NCI-H2081 treated with DMSO at 0.1 percent for 48 hours (cell line): ENCODE measurements at regions not wholly inside any gene's neighbourhood (a gene's known extent, or its start where the extent isn't known, plus 50 kb on each side); places are given as distances from the start of the nearest gene placed in this dataset.
"Not testable (repeated sequence)": the region's sequence is repeated elsewhere in the genome, so short reads cannot be mapped to it uniquely, and the experiment has no call there.

Source experiments
- DNase-seq: peaks from one replicate; lab custom pipeline; 2025; lab: John Stamatoyannopoulos, UW

DNA sequence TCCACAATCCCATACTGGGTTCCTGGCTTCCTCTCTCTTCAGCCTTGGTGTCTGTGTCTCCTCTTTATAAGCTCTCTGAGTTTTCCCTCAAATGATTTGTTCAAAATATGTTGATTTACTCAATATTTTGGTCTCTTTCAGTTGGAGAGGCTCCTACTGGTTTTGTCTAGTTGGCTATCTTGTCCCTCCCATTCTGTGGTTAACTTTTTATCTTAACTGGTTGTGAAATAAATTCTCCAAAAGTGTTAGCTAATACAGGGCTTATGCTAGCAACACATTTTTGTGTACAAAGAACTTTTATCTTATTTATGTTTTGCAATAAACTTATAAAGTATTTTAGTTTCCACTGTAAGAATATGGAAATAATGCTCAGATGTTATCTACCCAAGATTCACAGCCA is 200.9 kb downstream of the AASDHPPT start:
- DNase-seq = no peak

DNA sequence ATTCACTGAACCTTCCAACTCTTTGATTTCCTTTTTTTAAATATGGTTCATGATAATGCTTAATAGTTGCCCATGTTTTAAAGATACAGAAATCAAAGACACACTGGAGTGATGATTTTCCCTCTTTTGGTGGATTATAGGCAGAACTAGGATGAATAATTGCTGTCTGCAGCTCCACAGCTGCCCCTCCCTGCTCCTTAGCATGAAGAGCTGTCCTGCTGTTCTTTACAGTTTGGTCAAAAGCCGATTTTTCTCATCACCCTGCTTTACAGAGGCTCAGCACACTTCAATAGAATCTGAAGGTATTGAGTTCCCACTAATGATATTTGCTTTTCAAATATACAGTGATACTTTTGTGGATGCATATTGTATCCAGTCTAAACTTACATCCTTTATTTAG is 202.6 kb downstream of the AASDHPPT start:
- DNase-seq = no peak

DNA sequence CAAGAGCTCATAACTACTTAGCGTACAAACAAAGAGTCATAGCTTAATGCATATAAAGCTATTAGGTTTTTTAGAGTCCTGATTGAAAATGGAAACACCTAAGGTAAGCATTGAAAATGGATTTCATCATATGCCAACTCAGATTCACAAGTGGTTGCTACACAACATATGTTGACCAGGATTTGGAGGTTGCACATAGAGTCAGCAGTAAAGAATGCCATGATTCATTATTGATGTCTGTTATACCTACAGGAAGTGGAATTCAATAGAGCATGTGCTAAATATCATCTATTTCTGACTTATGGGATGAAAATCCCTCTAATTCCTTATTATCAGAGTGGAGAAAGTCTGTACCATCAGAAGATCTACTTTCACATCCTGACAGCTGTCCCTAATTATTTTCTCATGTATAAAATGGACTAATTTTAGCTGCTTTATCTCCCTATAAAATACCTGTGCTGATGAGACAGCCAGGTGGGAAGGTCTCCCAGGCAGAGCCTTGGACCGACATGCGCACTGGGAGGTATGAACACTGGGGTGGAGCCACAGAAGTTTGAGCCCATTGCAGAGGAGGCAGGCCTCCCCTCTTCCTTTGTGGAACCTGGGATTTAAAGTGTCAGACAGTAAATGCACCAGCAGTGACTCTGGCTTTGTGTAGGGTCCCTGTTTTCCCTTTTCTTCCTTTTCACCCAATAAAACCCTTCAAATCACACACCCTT is 204.2 kb downstream of the AASDHPPT start:
- DNase-seq = no peak

DNA sequence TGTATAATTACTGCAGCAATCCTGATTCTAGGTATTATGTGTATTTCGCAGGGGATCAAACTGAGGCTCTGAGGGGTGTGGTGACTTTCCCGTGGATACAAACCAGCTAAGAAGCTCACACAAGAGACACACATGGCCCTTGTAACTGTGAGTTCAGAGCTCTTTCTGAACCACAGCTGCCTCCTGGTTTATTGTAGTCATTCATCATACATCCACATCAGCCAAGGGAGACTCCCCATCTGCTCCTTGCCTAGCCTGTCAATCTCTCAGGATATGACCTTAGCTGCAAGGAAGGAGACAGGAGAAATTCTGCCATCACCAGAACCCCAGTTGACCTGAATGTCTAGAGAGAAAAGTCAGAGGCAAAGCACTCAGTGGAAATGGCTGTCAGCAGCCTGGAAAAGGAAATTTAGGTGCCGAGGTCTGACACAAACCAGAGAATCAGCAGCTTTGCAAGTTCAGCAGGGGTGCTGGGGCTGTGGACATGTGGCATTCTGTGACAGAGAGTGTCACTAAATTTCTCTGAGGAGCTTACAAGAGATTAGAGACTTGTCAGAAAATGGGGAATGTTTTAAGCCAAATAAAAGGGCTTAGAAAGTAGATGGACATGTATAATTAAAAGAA is 209.5 kb downstream of the AASDHPPT start:
- DNase-seq = no peak

DNA sequence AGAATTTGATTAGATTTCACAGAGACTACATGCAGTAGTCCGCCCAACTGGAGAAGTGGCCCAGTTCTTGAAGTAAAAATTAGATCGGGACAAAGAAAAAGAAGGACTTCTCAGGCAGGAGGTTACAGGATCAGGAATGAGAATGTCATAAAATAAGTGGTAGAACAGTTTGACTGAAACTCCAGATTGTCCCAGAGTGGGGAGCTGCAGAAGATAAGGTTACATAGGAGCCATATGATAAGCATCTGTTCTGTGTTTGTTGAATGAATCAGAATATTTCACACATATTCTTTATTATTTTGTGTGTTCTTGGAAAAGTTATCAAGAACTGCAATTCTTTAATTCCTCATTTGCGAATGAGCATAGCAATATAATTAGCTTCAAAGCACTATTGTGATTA is 210.6 kb downstream of the AASDHPPT start:
- DNase-seq = no peak

DNA sequence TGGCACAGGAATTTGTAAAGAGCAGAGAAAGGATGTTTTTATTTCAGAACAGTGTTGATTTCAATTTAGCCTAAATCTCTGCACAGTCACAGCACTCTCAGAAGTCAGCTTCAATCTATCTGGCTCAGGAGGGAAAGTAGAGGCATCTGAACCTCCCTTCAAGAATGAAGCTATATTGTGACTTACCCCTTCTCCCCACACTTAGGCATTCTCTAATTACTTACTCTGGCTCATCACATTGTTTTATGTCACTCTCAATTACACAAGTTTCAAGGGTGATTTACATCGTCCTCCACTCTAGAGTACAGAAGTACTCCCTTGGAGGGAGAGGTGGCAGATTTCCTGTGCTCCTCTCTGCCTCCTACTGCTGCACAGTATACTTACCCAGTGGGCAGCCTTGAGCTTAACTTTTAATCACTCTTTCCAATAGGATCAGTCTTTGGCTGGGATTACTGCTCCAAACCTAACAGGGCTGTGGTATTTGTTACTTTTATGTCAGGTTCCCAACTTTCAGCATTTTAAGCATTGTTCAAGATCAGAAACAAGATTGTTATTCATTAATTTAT is 211.4 kb downstream of the AASDHPPT start:
- no peak for DNase-seq

DNA sequence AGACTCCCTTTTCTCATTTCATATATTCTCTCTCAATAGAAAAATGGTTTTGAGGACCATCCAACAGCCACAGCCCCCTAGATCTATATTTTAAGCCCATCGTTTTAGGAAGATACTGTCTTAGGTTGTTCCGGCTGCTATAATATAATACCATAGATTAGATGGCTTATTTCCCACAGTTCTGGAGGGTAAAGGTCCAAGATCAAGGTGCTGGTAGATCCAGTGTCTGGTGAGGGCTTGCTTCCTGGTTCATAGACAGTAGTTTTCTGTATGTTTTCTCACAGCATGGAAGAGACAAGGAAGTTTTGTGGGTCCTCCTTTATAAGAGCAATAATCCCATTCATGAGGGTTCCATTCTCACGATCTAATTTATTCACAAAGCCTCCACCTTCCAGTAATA is 215.1 kb downstream of the AASDHPPT start:
- DNase-seq = no peak

DNA sequence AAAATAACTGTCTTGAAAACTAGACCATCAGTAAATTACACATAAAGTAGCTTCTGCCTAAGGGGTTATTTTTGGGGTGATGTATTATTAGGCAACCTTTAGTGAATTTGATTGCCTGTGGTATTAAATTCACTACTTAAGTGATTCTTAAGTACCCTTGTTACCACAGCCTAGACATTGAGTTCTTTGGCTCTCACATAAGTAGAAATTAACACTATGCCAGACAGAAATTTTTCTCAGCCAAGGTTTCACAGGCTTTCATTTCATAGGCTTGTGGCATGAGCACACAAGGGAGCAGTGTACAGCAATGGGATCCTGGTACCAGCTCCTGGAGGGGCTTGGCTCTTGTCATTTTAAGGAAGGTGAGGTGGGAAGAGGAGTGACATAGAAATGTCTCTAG is 218.5 kb downstream of the AASDHPPT start:
- DNase-seq = no peak

DNA sequence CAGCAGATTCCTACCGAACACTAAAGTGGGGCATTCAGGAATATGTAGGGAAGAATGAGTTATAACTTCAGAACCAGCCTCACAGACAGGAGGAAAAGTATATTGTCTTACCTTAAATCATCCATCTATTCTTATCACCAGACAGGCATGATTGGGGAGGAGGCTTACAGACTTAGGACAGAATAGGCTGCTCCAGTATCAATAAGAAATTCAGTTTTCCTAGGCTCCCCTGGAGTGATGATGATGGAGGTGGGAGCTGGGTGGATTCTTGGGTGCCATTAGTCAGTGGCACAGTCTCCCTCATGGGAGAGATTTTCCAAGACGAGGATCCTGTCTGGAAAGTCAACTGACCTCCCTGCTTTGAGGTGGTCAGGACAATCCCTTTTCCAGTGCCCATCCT is 225.0 kb downstream of the AASDHPPT start:
- no peak for DNase-seq

DNA sequence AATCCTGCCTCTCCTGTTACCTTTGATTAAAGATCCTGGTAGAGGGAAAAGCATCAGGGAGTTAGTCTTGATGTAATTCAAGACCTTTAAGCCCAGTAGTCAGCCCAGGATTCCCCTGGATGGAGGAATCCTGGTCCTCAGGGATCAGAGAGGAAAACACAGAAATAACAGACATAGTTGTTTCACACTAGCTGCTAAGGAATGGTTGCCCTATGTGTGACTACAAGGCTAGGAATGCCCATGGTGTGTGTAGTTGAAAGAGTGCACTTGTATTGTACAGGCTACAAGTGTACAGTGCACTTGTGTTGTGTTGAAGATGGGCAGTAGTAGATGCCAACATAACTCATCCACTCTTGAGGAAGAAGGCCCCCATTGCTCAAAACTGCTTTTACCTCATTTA is 226.8 kb downstream of the AASDHPPT start:
- no peak for DNase-seq

DNA sequence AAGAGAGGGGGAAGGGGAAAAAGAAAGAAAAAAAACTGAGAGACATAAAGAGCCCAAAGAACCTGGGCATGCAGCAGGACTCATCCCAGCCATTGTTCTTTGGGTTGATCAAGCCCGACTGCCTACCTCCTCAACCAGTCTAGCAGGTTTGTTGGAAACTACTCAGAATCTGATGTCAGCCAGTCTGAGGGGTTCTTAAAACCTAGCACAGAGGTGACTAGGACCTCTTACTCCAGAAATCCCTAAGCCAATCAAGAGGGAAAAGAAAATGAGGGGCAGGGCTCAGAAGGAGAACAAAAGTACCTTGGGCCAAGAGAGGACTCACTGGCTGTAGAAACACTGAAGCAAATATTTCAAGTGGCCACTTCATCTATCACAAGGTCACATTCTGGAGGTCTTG is 228.0 kb downstream of the AASDHPPT start:
- no peak for DNase-seq

DNA sequence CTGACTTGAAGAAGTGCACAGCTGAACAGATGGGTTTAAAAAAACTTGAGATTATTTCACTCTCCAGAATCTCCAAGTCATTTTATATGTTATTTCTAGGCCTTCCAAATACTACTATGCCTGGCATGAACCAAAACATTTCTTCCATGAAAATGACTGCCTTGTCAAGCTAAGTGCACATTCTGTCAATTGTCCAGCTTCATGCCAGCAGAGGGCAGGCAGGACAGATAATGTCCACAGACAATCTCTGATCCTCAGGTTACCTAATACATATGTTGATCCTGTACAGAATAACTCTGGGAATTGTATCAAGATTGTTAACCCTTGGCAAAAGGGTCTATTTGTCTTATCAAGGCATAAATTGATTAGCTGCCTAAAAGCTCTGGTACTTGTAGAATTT is 229.5 kb downstream of the AASDHPPT start:
- DNase-seq = no peak

DNA sequence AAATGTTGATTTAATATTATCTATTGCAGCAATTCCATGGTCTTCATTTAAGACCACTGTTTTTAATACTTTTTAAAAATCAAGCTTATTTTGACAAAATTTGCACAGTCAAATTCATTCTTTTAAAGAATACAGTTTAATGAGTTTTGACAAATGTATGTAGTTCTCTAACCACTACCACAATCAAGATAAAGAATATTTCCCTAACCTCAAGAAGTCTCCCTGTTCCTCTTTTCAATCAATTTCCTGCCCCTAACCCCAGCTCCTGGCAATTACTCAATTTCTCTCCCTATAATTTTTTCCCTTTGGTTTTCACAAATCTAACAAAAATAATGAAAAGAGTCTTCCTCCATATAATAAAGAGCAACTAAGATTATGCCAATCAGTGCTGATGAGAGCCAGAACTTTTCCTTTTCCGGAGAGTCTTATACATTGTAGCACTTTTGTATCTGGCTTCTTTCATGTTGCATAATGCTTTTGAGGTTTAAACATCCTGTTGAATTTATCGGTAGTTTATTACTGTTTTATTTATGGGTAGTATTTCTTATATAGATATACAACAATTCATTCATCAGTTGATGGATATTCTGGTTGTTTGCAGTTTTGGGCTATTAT is 231.7 kb downstream of the AASDHPPT start:
- no peak for DNase-seq

DNA sequence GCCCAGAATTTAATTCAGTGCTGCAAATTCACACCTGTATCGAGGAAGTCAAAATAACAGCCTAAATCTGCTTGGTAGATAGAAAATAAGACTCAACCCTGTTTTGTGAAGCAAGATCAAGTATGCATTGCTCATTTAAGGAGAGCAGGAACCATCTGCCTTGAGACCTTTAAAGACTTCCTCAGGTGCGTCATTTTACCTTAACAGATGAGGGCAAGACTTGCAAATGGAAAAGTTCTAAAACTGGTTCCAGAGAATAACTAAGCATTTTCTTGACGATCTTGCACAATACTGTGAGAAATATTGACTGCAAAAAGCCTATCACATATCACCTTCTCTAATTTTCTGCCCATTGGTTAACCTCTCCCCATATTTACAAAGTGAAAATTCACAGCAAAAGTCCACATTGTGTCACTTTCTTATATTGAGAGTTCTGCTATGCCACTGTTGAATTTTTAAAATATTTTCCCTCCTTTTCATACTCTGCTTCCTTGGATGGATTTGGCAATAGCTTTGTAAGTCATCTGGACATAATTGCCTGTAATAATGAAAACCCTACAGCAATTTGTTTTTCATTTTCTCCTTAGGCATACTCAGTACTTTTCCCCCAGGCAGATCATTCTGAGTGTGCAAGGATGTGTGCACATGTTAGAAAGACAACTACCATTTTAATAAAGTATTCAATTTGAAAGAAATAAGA is 234.2 kb downstream of the AASDHPPT start:
- no peak for DNase-seq

DNA sequence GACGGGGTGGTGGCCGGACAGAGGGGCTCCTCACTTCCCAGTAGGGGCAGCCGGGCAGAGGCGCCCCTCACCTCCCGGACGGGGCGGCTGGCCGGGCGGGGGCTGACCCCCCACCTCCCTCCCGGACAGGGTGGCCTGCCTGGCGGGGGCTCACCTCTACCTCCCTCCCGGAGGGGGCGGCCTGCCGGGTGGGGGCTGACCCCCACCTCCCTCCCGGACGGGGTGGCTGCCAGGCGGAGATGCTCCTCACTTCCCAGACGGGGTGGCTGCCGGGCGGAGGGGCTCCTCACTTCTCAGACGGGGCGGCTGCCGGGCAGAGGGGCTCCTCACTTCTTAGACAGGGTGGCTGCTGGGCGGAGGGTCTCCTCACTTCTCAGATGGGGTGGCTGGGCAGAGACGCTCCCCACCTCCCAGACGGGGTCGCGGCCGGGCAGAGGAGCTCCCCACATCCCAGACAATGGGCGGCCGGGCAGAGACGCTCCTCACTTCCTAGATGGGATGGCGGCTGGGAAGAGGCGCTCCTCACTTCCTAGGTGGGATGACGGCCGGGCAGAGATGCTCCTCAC is 239.8 kb downstream of the AASDHPPT start:
- DNase-seq = not testable (repeated sequence)

DNA sequence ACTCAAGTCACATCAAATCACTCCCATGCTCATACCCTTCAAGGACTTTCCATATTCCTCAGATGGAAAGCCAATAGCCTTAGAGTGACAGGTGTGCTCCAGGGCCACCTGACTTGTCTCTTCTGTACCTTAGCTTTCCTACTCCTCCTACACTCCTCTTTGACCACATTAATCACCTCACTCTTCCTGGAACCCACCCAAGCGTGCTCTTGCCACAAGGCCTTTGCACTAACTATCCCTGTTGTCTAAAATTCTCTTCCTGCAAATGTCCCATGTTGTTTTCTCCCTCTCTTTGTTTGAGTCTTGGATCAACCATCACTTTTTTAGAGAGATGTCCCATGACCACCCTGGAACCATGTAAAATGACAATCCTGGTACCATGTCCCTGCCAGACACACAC is 244.1 kb downstream of the AASDHPPT start:
- DNase-seq = no peak

DNA sequence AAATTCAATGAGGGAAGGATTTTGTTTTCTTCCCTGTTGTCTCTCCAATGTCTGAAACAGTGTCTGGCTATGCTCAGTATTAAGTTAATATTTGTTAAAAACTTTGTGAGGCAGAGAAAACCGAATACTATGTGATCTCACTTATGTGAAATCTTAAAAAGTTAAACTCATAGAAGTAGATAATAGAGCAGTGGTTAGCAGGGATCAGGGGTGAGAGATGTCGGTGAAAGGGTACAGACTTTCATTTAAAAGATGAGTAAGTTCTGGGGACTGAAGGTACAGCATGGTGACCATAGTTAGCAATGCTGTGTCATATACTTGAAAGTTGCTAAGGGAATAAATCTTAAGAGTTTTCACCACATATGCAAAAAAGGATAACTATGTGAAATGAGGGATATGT is 244.6 kb downstream of the AASDHPPT start:
- DNase-seq = no peak

DNA sequence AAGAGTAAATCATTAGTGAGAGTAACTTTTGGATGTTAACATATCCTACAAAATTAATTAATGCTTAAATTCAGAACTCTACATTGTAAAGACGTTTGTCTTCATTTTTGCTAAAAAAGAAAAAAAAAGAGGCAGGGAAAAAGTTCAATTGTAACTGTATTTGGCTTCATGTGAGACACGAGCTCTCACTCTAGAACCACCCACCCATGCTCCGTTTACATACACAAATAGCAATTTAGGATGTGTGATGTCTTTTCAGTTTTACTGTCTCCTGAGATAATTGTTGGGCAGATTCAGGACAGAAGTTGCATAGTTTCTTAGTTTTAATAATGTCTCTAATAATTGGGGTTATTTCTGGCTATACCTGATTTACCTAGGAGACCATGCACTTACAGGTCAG is 248.6 kb downstream of the AASDHPPT start:
- DNase-seq = no peak

DNA sequence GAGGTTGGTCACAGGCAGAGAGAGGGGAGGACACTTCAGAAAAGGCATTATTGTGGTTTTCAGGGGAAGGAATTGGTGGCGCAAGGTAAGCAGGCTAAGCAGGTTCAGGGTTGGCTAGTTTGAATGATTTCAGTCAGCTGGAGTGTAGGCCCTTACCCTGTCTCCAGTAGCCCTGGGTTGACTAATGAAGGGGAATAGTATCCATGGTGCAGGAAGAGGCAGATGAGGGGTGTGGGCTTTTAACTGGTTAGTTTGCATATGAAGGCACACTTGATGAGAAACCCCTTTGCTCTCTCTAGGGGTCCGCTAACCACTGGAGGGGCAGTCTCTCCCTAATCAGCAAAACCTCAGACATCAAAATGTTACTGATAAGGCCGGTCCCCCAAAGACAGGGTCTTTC is 249.7 kb downstream of the AASDHPPT start:
- no peak for DNase-seq

DNA sequence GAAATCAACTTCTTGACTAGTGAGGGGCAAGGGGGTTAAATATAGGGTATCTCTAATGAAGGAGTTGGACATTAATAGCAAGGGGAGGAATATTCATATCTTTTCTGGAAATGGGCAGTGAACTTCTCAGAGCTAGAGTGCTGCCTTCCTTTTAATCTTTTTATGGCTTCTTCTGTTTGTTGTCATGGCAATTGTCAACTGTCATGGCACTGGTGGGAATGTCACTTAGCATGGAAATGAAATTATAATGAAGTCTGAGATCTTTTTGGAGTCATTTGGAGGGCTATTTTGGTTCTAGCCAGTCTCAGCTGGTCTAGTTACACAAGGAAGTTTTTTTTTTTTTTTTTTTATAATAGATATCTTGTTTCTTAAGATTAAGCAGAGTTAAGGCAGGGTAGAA is 250.2 kb downstream of the AASDHPPT start:
- no peak for DNase-seq

DNA sequence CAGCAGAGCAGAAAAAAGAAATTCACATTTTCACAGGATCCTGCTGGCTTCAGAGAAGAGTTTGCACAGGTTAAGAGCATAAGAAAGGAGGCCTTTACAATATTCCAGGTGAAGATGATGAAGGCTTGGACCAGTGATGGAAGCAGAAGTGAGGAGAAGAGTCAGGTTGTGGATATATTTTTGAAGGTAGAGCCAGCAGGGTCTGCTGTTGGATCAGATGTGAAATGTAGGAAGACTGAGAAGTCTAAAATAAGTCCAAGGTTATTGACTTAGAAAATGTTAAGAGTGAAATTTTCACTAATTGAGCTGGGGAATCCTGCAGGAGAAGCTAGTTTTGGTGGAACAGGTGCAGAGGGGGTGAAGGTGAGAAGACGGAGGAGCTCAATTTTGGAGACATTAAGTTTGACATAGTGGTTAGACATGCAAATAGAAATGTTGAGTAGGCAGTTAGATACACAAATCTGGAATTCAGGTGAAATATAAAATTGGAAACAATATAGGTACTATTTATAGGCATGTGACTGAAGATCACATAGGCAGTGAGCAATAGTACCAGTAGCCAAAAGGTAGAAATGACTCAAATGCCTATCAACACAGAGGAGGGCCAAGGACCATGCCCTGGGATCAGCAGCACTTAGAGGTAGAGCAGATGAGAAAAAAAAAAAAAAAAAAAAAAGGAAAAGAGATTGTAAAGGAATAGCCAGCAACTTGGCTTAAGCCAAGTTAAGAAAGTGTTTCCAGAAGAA is 252.0 kb downstream of the AASDHPPT start:
- DNase-seq = no peak

DNA sequence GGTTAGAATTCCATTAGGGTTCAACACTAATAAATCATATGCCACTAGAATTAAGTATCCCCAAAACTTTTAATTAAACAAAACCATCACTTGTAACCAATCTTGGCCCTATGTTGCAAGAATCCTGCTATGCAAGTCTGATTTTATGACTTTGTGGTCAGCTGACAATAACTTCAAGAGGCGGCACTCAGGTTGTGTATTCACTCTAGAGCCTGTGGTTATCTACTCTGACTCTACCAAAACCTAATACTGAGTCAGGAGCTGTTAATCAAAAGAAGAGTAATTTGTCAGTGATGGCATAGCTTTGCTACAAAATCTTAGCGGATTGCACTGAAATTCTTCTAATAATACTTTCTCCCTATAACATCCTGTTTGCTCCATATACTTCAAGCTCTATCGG is 253.7 kb downstream of the AASDHPPT start:
- no peak for DNase-seq
